ENCODE measurements at regions not wholly inside any gene's neighbourhood (a gene's known extent, or its start where the extent isn't known, plus 50 kb on each side); places are given as distances from the start of the nearest gene placed in this dataset.

DNA sequence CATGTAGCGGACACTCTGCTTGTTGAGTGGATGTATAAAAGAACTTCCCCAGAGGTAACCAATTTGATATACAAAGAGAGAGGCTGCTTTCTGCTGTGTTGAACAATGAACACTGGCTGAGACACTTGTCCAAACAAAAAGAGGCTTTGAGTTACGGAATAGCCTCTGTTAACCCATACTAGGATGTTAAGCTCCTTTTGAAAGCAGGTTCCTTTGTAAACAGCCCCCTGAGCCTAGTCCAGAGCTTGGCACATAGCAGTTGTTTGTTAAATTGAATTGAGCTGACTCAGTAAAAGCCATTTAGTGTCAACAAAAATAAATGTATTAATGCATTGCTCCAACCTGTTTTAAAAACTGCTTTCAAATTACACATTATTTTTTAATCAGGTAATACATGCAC is 200.1 kb downstream of the MZT1 start (continued):
- TF ChIP-seq, protein P1, sequence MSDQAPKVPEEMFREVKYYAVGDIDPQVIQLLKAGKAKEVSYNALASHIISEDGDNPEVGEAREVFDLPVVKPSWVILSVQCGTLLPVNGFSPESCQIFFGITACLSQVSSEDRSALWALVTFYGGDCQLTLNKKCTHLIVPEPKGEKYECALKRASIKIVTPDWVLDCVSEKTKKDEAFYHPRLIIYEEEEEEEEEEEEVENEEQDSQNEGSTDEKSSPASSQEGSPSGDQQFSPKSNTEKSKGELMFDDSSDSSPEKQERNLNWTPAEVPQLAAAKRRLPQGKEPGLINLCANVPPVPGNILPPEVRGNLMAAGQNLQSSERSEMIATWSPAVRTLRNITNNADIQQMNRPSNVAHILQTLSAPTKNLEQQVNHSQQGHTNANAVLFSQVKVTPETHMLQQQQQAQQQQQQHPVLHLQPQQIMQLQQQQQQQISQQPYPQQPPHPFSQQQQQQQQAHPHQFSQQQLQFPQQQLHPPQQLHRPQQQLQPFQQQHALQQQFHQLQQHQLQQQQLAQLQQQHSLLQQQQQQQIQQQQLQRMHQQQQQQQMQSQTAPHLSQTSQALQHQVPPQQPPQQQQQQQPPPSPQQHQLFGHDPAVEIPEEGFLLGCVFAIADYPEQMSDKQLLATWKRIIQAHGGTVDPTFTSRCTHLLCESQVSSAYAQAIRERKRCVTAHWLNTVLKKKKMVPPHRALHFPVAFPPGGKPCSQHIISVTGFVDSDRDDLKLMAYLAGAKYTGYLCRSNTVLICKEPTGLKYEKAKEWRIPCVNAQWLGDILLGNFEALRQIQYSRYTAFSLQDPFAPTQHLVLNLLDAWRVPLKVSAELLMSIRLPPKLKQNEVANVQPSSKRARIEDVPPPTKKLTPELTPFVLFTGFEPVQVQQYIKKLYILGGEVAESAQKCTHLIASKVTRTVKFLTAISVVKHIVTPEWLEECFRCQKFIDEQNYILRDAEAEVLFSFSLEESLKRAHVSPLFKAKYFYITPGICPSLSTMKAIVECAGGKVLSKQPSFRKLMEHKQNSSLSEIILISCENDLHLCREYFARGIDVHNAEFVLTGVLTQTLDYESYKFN (CRISPR knock-in tag; conservative IDR thresholded peaks at IDR 0.05): 0 out of 2 replicates have a peak, but pooled peaks have one; percentile 19
- no peak for TF ChIP-seq ELF3 (CRISPR knock-in tag; IDR thresholded peaks at IDR 0.05)
- TF ChIP-seq, protein P2, sequence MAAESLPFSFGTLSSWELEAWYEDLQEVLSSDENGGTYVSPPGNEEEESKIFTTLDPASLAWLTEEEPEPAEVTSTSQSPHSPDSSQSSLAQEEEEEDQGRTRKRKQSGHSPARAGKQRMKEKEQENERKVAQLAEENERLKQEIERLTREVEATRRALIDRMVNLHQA (CRISPR knock-in tag; IDR thresholded peaks at IDR 0.05): no peak
- TF ChIP-seq MED8 (CRISPR knock-in tag; IDR thresholded peaks at IDR 0.05; ENCODE audit: insufficient replicate concordance): no peak
- TF ChIP-seq ADNP (CRISPR knock-in tag; IDR thresholded peaks at IDR 0.05): no peak
- no peak for TF ChIP-seq PITX1 (CRISPR knock-in tag; IDR thresholded peaks at IDR 0.05)
- TF ChIP-seq ZKSCAN8 (CRISPR knock-in tag; IDR thresholded peaks at IDR 0.05; ENCODE audit: borderline replicate concordance): no peak
- TF ChIP-seq CHD2 (IDR thresholded peaks at IDR 0.05; ENCODE audit: low read depth, low read length): no peak

DNA sequence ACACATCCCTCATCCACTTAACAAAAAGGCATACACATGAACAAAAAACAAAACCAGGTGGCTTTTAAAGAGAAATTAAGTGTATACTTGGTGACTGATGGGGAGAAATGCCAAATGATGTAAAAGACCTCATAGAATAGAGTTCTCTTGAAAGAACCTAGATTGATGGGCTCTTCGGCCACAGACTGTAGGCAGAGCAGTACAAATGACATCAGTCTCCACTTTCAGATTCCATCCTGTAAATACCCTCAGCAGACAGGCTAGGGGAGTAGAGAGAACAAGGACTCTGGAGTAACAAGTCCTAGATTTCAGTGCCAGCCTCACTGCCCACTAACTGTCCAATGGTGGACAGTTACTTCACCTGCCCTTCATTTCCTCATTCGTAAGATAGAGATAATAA is 203.8 kb downstream of the MZT1 start:
- no peaks in the 10 kb centered on the region for H4K20me1 ChIP-seq (ENCODE audit: insufficient read depth, low read length)
- no peaks in the 10 kb centered on the region; a peak in 2 of 5 replicates for H3K27me3 ChIP-seq (ENCODE audit: control insufficient read depth in 1 of 2, insufficient read depth in 2 of 2, low read length in 2 of 2)
- BruUV-seq (replicated peaks): no TSS peak
- WGBS (ENCODE audit: low lambda C conversion rate): 19% methylated on average over 2 of the region's 2 CpGs
- in situ Hi-C loops (cut with HindIII; ENCODE audit: extremely low pct_ligation_motif_present, low pct_unique_long_range_greater_than_20kb): no loop called here
- no peak overlapping the region for H3K4me3 ChIP-seq (replicated peaks in 1 of 3; ENCODE audit: insufficient read depth in 1 of 3, low read depth in 2 of 3, low read length in 3 of 3)
- TF ChIP-seq ZNF143 (CRISPR knock-in tag; IDR thresholded peaks at IDR 0.05) (no peak), EP300 (IDR thresholded peaks at IDR 0.05; ENCODE audit: low read depth in 2 of 2, low read length in 2 of 2) (no peak), EP300 (CRISPR knock-in tag; IDR thresholded peaks at IDR 0.05; ENCODE audit: borderline replicate concordance) (no peak)
- no peak overlapping the region for H3K9ac ChIP-seq (ENCODE audit: insufficient read depth, low read depth, low read length)
- H3K4me1 ChIP-seq (ENCODE audit: insufficient read depth, low read length): peaks cover 26% of the 10 kb centered on the region; the same call in 1 of the 2 replicates
- POLR2A ChIA-PET: no interaction called here
- FAIRE-seq: no peak
- H3K79me2 ChIP-seq (ENCODE audit: insufficient read depth, low read length): no peaks in the 10 kb centered on the region
- no peak overlapping the region for H3K4me2 ChIP-seq (ENCODE audit: low read depth, low read length)
- no peak overlapping the region for H2AFZ ChIP-seq (ENCODE audit: low read length)
- H3K9me3 ChIP-seq (ENCODE audit: low read length): no peaks in the 10 kb centered on the region
- no peak overlapping the region for H3K27ac ChIP-seq (ENCODE audit: extremely low read length, insufficient read depth, low read length)
- no peaks in the 10 kb centered on the region for H3K36me3 ChIP-seq (replicated peaks in 1 of 2; ENCODE audit: control insufficient read depth in 1 of 2, insufficient read depth in 2 of 2, low read length in 2 of 2)
- no peak for DNase-seq (ENCODE audit: low spot score)
- CTCF ChIA-PET (ENCODE audit: low intra/inter-chr PET ratio, low total read pairs): no interaction called here
- intact Hi-C loops (cut with micrococcal nuclease; ENCODE audit: unreplicated experiment): no loop called here
- no peak for ATAC-seq
